ENCODE measurements at regions not wholly inside any gene's neighbourhood (a gene's known extent, or its start where the extent isn't known, plus 50 kb on each side); places are given as distances from the start of the nearest gene placed in this dataset.

DNA sequence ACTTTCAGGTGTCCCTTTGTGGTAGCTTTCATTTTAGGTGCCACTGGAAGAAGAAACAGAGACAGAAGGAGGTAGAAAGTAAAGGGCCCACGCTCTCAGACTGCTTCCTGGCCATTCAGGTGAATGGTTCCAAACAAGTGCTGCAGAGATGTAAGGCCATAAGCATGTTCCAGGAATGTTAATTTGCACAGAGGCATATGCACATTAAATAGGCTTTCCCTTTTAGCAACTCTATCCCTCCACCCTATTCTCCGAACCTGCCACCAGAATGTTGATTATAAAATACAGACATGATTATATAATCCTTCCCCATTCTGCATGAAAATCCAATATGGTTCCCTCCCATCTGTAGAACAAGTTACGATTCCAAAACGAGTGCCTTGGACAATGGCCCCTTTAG, 297.2 kb downstream of the C6orf118 start:
- no peak overlapping the region for H3K9ac ChIP-seq (ENCODE audit: low read depth, low read length, poor library complexity, severe bottlenecking)
- no peaks in the 10 kb centered on the region for H3F3A ChIP-seq (ENCODE audit: low read depth)
- no peaks in the 10 kb centered on the region for H3K36me3 ChIP-seq (ENCODE audit: insufficient read depth, low read length)
- no peaks in the 10 kb centered on the region for H3K9me2 ChIP-seq (replicated peaks; ENCODE audit: low read depth, low read length)
- H3K9me3 ChIP-seq (ENCODE audit: insufficient read depth, low read depth, low read length) = no peaks in the 10 kb centered on the region
- H3K4me2 ChIP-seq (ENCODE audit: low read depth, low read length, poor library complexity, severe bottlenecking) = no peak overlapping the region
- no peaks in the 10 kb centered on the region for H3K27me3 ChIP-seq (ENCODE audit: insufficient read depth, low read length, poor library complexity, severe bottlenecking)
- no peaks in the 10 kb centered on the region for H3K4me1 ChIP-seq (ENCODE audit: insufficient read depth, low read length, poor library complexity, severe bottlenecking)
- TF ChIP-seq, protein P1, sequence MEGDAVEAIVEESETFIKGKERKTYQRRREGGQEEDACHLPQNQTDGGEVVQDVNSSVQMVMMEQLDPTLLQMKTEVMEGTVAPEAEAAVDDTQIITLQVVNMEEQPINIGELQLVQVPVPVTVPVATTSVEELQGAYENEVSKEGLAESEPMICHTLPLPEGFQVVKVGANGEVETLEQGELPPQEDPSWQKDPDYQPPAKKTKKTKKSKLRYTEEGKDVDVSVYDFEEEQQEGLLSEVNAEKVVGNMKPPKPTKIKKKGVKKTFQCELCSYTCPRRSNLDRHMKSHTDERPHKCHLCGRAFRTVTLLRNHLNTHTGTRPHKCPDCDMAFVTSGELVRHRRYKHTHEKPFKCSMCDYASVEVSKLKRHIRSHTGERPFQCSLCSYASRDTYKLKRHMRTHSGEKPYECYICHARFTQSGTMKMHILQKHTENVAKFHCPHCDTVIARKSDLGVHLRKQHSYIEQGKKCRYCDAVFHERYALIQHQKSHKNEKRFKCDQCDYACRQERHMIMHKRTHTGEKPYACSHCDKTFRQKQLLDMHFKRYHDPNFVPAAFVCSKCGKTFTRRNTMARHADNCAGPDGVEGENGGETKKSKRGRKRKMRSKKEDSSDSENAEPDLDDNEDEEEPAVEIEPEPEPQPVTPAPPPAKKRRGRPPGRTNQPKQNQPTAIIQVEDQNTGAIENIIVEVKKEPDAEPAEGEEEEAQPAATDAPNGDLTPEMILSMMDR (conservative IDR thresholded peaks at IDR 0.05; ENCODE audit: low read length) = no peak
- no peak for TF ChIP-seq EZH2phosphoT487 (IDR thresholded peaks at IDR 0.05; ENCODE audit: borderline replicate concordance)
- H4K20me1 ChIP-seq (ENCODE audit: insufficient read depth, low read length, poor library complexity, severe bottlenecking) = no peaks in the 10 kb centered on the region
- H3K79me2 ChIP-seq (ENCODE audit: insufficient read depth, low read length) = no peaks in the 10 kb centered on the region
- no peak overlapping the region for H3K4me3 ChIP-seq (ENCODE audit: low read length, poor library complexity, severe bottlenecking)
- H2AFZ ChIP-seq (ENCODE audit: low read length) = no peak overlapping the region

- Histone ChIP-seq H3K27me3 (ENCODE audit: insufficient read depth, low read length, poor library complexity, severe bottlenecking) (no peaks in the 10 kb centered on the region), H3K79me2 (ENCODE audit: insufficient read depth, low read length) (no peaks in the 10 kb centered on the region), H3K9ac (ENCODE audit: low read depth, low read length, poor library complexity, severe bottlenecking) (no peak overlapping the region), H4K20me1 (ENCODE audit: insufficient read depth, low read length, poor library complexity, severe bottlenecking) (no peaks in the 10 kb centered on the region), H3K4me3 (ENCODE audit: low read length, poor library complexity, severe bottlenecking) (no peak overlapping the region), H3K9me3 (ENCODE audit: insufficient read depth, low read depth, low read length) (no peaks in the 10 kb centered on the region), H2AFZ (ENCODE audit: low read length) (no peak overlapping the region), H3K36me3 (ENCODE audit: insufficient read depth, low read length) (no peaks in the 10 kb centered on the region), H3K4me2 (ENCODE audit: low read depth, low read length, poor library complexity, severe bottlenecking) (no peak overlapping the region), H3K4me1 (ENCODE audit: insufficient read depth, low read length, poor library complexity, severe bottlenecking) (no peaks in the 10 kb centered on the region), H3F3A (ENCODE audit: low read depth) (no peaks in the 10 kb centered on the region), H3K9me2 (replicated peaks; ENCODE audit: low read depth, low read length) (no peaks in the 10 kb centered on the region)
- TF ChIP-seq, protein P1 (conservative IDR thresholded peaks at IDR 0.05; ENCODE audit: low read length) = no peak
- TF ChIP-seq EZH2phosphoT487 (IDR thresholded peaks at IDR 0.05; ENCODE audit: borderline replicate concordance) = no peak
These were observed 298.6 kb downstream of the C6orf118 start for GRCh38 chr6:165010556-165011535.

- Histone ChIP-seq H3K4me1 (ENCODE audit: insufficient read depth, low read length, poor library complexity, severe bottlenecking) (no peaks in the 10 kb centered on the region), H3K27me3 (ENCODE audit: insufficient read depth, low read length, poor library complexity, severe bottlenecking) (no peaks in the 10 kb centered on the region), H3K9me2 (replicated peaks; ENCODE audit: low read depth, low read length) (no peaks in the 10 kb centered on the region), H3K9me3 (ENCODE audit: insufficient read depth, low read depth, low read length) (no peaks in the 10 kb centered on the region), H3K79me2 (ENCODE audit: insufficient read depth, low read length) (no peaks in the 10 kb centered on the region), H3F3A (ENCODE audit: low read depth) (no peaks in the 10 kb centered on the region), H3K4me3 (ENCODE audit: low read length, poor library complexity, severe bottlenecking) (no peak overlapping the region), H3K36me3 (ENCODE audit: insufficient read depth, low read length) (no peaks in the 10 kb centered on the region), H4K20me1 (ENCODE audit: insufficient read depth, low read length, poor library complexity, severe bottlenecking) (no peaks in the 10 kb centered on the region), H3K9ac (ENCODE audit: low read depth, low read length, poor library complexity, severe bottlenecking) (no peak overlapping the region), H3K4me2 (ENCODE audit: low read depth, low read length, poor library complexity, severe bottlenecking) (no peak overlapping the region), H2AFZ (ENCODE audit: low read length) (no peak overlapping the region)
- no peak for TF ChIP-seq EZH2phosphoT487 (IDR thresholded peaks at IDR 0.05; ENCODE audit: borderline replicate concordance)
- TF ChIP-seq, protein P1 (conservative IDR thresholded peaks at IDR 0.05; ENCODE audit: low read length) = no peak
These were observed 300.4 kb downstream of the C6orf118 start for GRCh38 chr6:165008971-165009370.
